Mesenchymal stem cell (in vitro differentiated cells and primary cell): ENCODE measurements at regions not wholly inside any gene's neighbourhood (a gene's known extent, or its start where the extent isn't known, plus 50 kb on each side); places are given as distances from the start of the nearest gene placed in this dataset.

Source experiments
- DNase-seq: peaks from one replicate; pipeline ENCODE4 v3.0.0-alpha.2; 2013
- H2AFZ ChIP-seq: one replicate; pipeline ENCODE4 v1.6.1; 2013; ENCODE audit warnings: low read depth, mild to moderate bottlenecking, control low read depth, inconsistent platforms, low read length, moderate library complexity
- H2AK5ac ChIP-seq: 2 replicates; pipeline ENCODE4 v1.6.1; 2013; ENCODE audit warnings: low read length, moderate library complexity, mild to moderate bottlenecking, inconsistent platforms; ENCODE audit not compliant: severe bottlenecking
- H2BK120ac ChIP-seq: one replicate; pipeline ENCODE4 v1.6.1; 2013; ENCODE audit warnings: low read depth, mild to moderate bottlenecking, inconsistent platforms, low read length, moderate library complexity
- H2BK12ac ChIP-seq, 2 experiments: one replicate each; pipeline ENCODE4 v1.6.1; 2013; ENCODE audit warnings: inconsistent platforms in 2 of 2, low read length in 2 of 2, mild to moderate bottlenecking in 2 of 2, moderate library complexity in 2 of 2, control low read depth in 1 of 2
- H2BK15ac ChIP-seq: one replicate; pipeline ENCODE4 v1.6.1; 2013; ENCODE audit warnings: mild to moderate bottlenecking, low read depth, inconsistent platforms; ENCODE audit not compliant: poor library complexity, severe bottlenecking
- H2BK5ac ChIP-seq: 2 replicates; pipeline ENCODE4 v1.6.1; 2013; ENCODE audit warnings: low read depth, mild to moderate bottlenecking, low read length, control low read depth, inconsistent platforms; ENCODE audit not compliant: poor library complexity, severe bottlenecking
- H3K14ac ChIP-seq, 2 experiments: one replicate each; pipeline ENCODE4 v1.6.1; 2013; ENCODE audit warnings: inconsistent platforms in 2 of 2, low read length in 2 of 2, control low read depth in 1 of 2, mild to moderate bottlenecking in 1 of 2, moderate library complexity in 1 of 2
- H3K18ac ChIP-seq, 2 experiments: one replicate each; pipeline ENCODE4 v1.6.1; 2013; ENCODE audit warnings: inconsistent platforms in 2 of 2, low read length in 2 of 2, control low read depth in 1 of 2, low read depth in 1 of 2, mild to moderate bottlenecking in 1 of 2
- H3K23ac ChIP-seq, 2 experiments: one replicate each; pipeline ENCODE4 v1.6.1; 2013; ENCODE audit warnings: inconsistent platforms in 2 of 2, low read length in 2 of 2, mild to moderate bottlenecking in 2 of 2, moderate library complexity in 2 of 2, control low read depth in 1 of 2
- H3K27ac ChIP-seq: 2 replicates; pipeline ENCODE4 v1.5.1; 2013; ENCODE audit warnings: mild to moderate bottlenecking, moderate library complexity, low read length, control low read depth, inconsistent platforms; ENCODE audit not compliant: poor library complexity, severe bottlenecking
- H3K27me3 ChIP-seq, 2 experiments: 2 replicates each; pipeline versions ENCODE4 v1.6.1 to v1.7.0; 2013; ENCODE audit warnings: low read length in 2 of 2, mild to moderate bottlenecking in 2 of 2, moderate library complexity in 2 of 2, control low read depth in 1 of 2, inconsistent platforms in 1 of 2; ENCODE audit not compliant: control insufficient read depth in 1 of 2, insufficient read depth in 1 of 2
- H3K36me3 ChIP-seq, 2 experiments: 2 replicates each; pipeline versions ENCODE4 v1.6.1 to v1.7.0; 2013; ENCODE audit warnings: low read length in 2 of 2, control low read depth in 1 of 2, inconsistent platforms in 1 of 2, low read depth in 1 of 2, mild to moderate bottlenecking in 1 of 2; ENCODE audit not compliant: insufficient read depth in 2 of 2, control insufficient read depth in 1 of 2
- H3K4ac ChIP-seq, 2 experiments: one replicate each; pipeline ENCODE4 v1.6.1; 2013; ENCODE audit warnings: inconsistent platforms in 2 of 2, low read length in 2 of 2, mild to moderate bottlenecking in 2 of 2, moderate library complexity in 2 of 2, control low read depth in 1 of 2, low read depth in 1 of 2
- H3K4me1 ChIP-seq: 2 replicates; pipeline ENCODE4 v1.6.1; 2013; ENCODE audit warnings: low read depth, low read length, control low read depth; ENCODE audit not compliant: control insufficient read depth, insufficient read depth
- H3K4me2 ChIP-seq: 2 replicates; pipeline ENCODE4 v1.6.1; 2013; ENCODE audit warnings: low read length, mild to moderate bottlenecking, inconsistent platforms; ENCODE audit not compliant: poor library complexity, severe bottlenecking
- H3K4me3 ChIP-seq, 2 experiments: 2 replicates each; pipeline versions ENCODE4 v1.5.1 to v1.7.0; 2013; ENCODE audit warnings: low read length in 2 of 2, mild to moderate bottlenecking in 2 of 2, control low read depth in 1 of 2, low read depth in 1 of 2; ENCODE audit not compliant: insufficient read depth in 1 of 2
- H3K79me1 ChIP-seq: replicated peaks from 2 replicates; pipeline ENCODE4 v1.6.1; 2013; ENCODE audit warnings: mild to moderate bottlenecking, control low read depth, low read length, inconsistent platforms; ENCODE audit not compliant: poor library complexity, severe bottlenecking
- H3K9ac ChIP-seq: 2 replicates; pipeline ENCODE4 v1.7.0; 2013; ENCODE audit warnings: mild to moderate bottlenecking, low read length, moderate library complexity
- H3K9me3 ChIP-seq: 2 replicates; pipeline ENCODE4 v1.7.0; 2013; ENCODE audit warnings: mild to moderate bottlenecking, low read length; ENCODE audit not compliant: control insufficient read depth
- H4K8ac ChIP-seq: one replicate; pipeline ENCODE4 v1.6.1; 2013; ENCODE audit warnings: inconsistent platforms, mild to moderate bottlenecking, low read length, moderate library complexity
- H4K91ac ChIP-seq: one replicate; pipeline ENCODE4 v1.6.1; 2013; ENCODE audit warnings: mild to moderate bottlenecking, low read length, inconsistent platforms
- WGBS: methylation state at CpG from one replicate; pipeline ENCODE4 v1.1.7; 2013; ENCODE audit warnings: mixed read lengths; 5-methylcytosine and 5-hydroxymethylcytosine counted together

GRCh38 chr1:30399026-30399425 is 324.4 kb downstream of the MATN1 start:
- Histone ChIP-seq H4K91ac (no peak overlapping the region), H3K18ac (no peak overlapping the region), H3K23ac (no peak overlapping the region), H3K79me1 (no peaks in the 10 kb centered on the region), H3K4me1 (no peaks in the 10 kb centered on the region), H4K8ac (no peak overlapping the region), H3K36me3 (no peaks in the 10 kb centered on the region), H3K9me3 (no peaks in the 10 kb centered on the region), H2BK5ac (no peak overlapping the region), H3K27ac (no peak overlapping the region), H3K4ac (no peak overlapping the region), H3K14ac (no peak overlapping the region), H3K4me3 (no peak overlapping the region), H2BK12ac (no peak overlapping the region), H2BK120ac (no peak overlapping the region), H2BK15ac (no peak overlapping the region), H3K4me2 (no peak overlapping the region), H2AFZ (no peak overlapping the region), H3K9ac (no peak overlapping the region), H2AK5ac (no peak overlapping the region), H3K27me3 (peaks cover 3 to 26% of the 10 kb centered on the region in 2 experiments)
- DNase-seq = no peak
- 66% methylated on average over 7 of the region's 7 CpGs for WGBS

- H2AK5ac ChIP-seq = no peak overlapping the region
- H2BK12ac ChIP-seq = no peak overlapping the region
- H3K9me3 ChIP-seq = no peaks in the 10 kb centered on the region
- H3K27me3 ChIP-seq = peaks cover 3 to 14% of the 10 kb centered on the region in 2 experiments
- no peak for DNase-seq
- H4K8ac ChIP-seq = no peak overlapping the region
- no peaks in the 10 kb centered on the region for H3K79me1 ChIP-seq
- H3K4me2 ChIP-seq = no peak overlapping the region
- no peak overlapping the region for H2BK15ac ChIP-seq
- H3K27ac ChIP-seq = no peak overlapping the region
- no peak overlapping the region for H3K4me3 ChIP-seq
- no peak overlapping the region for H2BK120ac ChIP-seq
- H3K9ac ChIP-seq = no peak overlapping the region
- no peaks in the 10 kb centered on the region for H3K36me3 ChIP-seq
- H3K18ac ChIP-seq = no peak overlapping the region
- no peak overlapping the region for H3K14ac ChIP-seq
- H4K91ac ChIP-seq = no peak overlapping the region
- no peaks in the 10 kb centered on the region for H3K4me1 ChIP-seq
- no peak overlapping the region for H3K4ac ChIP-seq
- H2BK5ac ChIP-seq = no peak overlapping the region
- no peak overlapping the region for H3K23ac ChIP-seq
- no peak overlapping the region for H2AFZ ChIP-seq
- WGBS = 86% methylated on average over 6 of the region's 6 CpGs
Observed at GRCh38 chr1:30397576-30397975, 325.8 kb downstream of the MATN1 start.

GRCh38 chr1:30395631-30396030 is 327.8 kb downstream of the MATN1 start:
- no peak overlapping the region for H4K91ac ChIP-seq
- no peak overlapping the region for H3K4ac ChIP-seq

GRCh38 chr1:30388386-30388785 is 335.0 kb downstream of the MATN1 start:
- H2AK5ac ChIP-seq = no peak overlapping the region

More at GRCh38 chr1:30395631-30396030, 327.8 kb downstream of the MATN1 start:
- no peak overlapping the region for H2AK5ac ChIP-seq
- no peak overlapping the region for H3K14ac ChIP-seq
- no peak overlapping the region for H2BK120ac ChIP-seq
- no peaks in the 10 kb centered on the region for H3K4me1 ChIP-seq
- no peak overlapping the region for H2BK5ac ChIP-seq
- no peak for DNase-seq
- WGBS = 100% methylated on average over 1 of the region's 2 CpGs
- no peak overlapping the region for H4K8ac ChIP-seq
- no peaks in the 10 kb centered on the region for H3K79me1 ChIP-seq
- no peak overlapping the region for H3K4me3 ChIP-seq
- no peak overlapping the region for H3K4me2 ChIP-seq
- H3K36me3 ChIP-seq = no peaks in the 10 kb centered on the region
- H2BK12ac ChIP-seq = no peak overlapping the region
- H3K9ac ChIP-seq = no peak overlapping the region
- H3K27me3 ChIP-seq = peaks cover 3 to 7% of the 10 kb centered on the region in 2 experiments
- H2BK15ac ChIP-seq = no peak overlapping the region
- H3K9me3 ChIP-seq = no peaks in the 10 kb centered on the region
- H3K27ac ChIP-seq = no peak overlapping the region
- no peak overlapping the region for H3K23ac ChIP-seq
- no peak overlapping the region for H2AFZ ChIP-seq
- H3K18ac ChIP-seq = no peak overlapping the region

More at GRCh38 chr1:30388386-30388785, 335.0 kb downstream of the MATN1 start:
- peaks cover 4 to 26% of the 10 kb centered on the region in 2 experiments for H3K27me3 ChIP-seq
- no peak overlapping the region for H2BK12ac ChIP-seq
- no peaks in the 10 kb centered on the region for H3K79me1 ChIP-seq
- no peak overlapping the region for H3K14ac ChIP-seq
- H2BK5ac ChIP-seq = no peak overlapping the region
- H3K4me1 ChIP-seq = no peaks in the 10 kb centered on the region
- no peak overlapping the region for H2AFZ ChIP-seq
- H2BK120ac ChIP-seq = no peak overlapping the region
- H3K27ac ChIP-seq = no peak overlapping the region
- no peak overlapping the region for H3K18ac ChIP-seq
- no peak overlapping the region for H3K23ac ChIP-seq
- DNase-seq = no peak
- no peaks in the 10 kb centered on the region for H3K9me3 ChIP-seq
- no peak overlapping the region for H3K4me3 ChIP-seq
- H2BK15ac ChIP-seq = no peak overlapping the region
- no peak overlapping the region for H4K91ac ChIP-seq
- no peak overlapping the region for H4K8ac ChIP-seq
- H3K4me2 ChIP-seq = no peak overlapping the region
- 74% methylated on average over 4 of the region's 4 CpGs for WGBS
- H3K9ac ChIP-seq = no peak overlapping the region
- H3K4ac ChIP-seq = no peak overlapping the region
- H3K36me3 ChIP-seq = no peaks in the 10 kb centered on the region
